ENCODE measurements at regions not wholly inside any gene's neighbourhood (a gene's known extent, or its start where the extent isn't known, plus 50 kb on each side); places are given as distances from the start of the nearest gene placed in this dataset.

DNA sequence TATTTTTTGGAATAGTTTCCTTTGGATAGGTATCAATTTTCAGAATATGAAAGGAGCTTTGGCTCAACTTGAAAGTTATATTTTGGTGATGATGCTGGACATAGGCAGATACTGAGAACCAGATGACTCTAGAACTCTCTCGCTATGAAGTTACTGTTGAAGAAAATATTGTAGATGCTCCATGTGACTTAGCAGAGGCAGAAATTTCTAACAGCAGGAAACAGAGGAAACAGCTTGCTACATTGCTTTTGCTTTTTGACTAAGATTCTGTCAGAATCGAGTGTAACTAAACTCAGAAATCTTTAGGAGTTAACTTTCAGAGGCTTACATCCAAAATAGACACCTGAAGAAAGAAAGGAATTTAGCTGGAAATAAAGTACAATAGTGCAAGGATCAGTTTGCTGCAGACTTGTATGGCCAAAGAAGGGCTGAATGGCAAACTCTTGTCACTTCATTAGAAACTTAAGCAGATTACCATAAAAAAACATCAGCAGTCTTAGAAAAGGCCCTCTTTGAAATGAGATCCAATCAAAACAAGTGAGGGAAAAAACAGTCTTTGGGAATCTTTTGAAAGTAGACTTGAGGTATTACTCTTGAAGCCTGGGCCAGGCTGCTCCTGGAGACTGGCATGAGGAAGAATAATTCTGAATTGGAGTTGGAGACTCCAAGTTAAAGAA, 911.8 kb downstream of the FSCB start:
- Histone ChIP-seq H2BK12ac (ENCODE audit: low read length) (no peak overlapping the region), H3K23ac (ENCODE audit: low read length) (no peak overlapping the region), H3K79me1 (ENCODE audit: low read length) (no peaks in the 10 kb centered on the region), H3K27ac (ENCODE audit: low read depth, low read length) (no peak overlapping the region), H2AK5ac (ENCODE audit: low read length) (no peak overlapping the region), H3K4me1 (ENCODE audit: control insufficient read depth in 1 of 2, insufficient read depth in 2 of 2, low read length in 2 of 2) (no peaks in the 10 kb centered on the region), H2AFZ (ENCODE audit: insufficient read depth, low read length, poor library complexity) (no peak overlapping the region), H3K4me3 (ENCODE audit: low read depth, low read length) (no peak overlapping the region), H3K79me2 (ENCODE audit: control insufficient read depth, insufficient read depth, low read length, poor library complexity) (no peaks in the 10 kb centered on the region), H3K18ac (ENCODE audit: low read length) (no peak overlapping the region), H3K9me3 (ENCODE audit: insufficient read depth, low read depth, low read length) (no peaks in the 10 kb centered on the region), H2BK5ac (ENCODE audit: low read depth, low read length, poor library complexity) (no peak overlapping the region), H3K9ac (ENCODE audit: low read length) (no peak overlapping the region), H3K4ac (ENCODE audit: low read depth, low read length) (no peak overlapping the region), H4K12ac (ENCODE audit: low read depth, low read length) (no peak overlapping the region), H2BK120ac (ENCODE audit: insufficient read depth, low read length, poor library complexity) (no peak overlapping the region), H3K27me3 (ENCODE audit: insufficient read depth, low read length) (no peaks in the 10 kb centered on the region), H3K14ac (ENCODE audit: low read length) (no peak overlapping the region), H4K8ac (ENCODE audit: low read depth, low read length) (no peak overlapping the region), H3K36me3 (ENCODE audit: control insufficient read depth in 1 of 2, insufficient read depth in 2 of 2, low read length in 2 of 2) (no peaks in the 10 kb centered on the region), H4K91ac (ENCODE audit: low read depth, low read length) (no peak overlapping the region), H3K4me2 (ENCODE audit: low read length) (no peak overlapping the region)
- no peak for DNase-seq
- WGBS (ENCODE audit: extremely low coverage, insufficient coverage, insufficient read length): no CpG with 5 or more reads among the region's 2 CpGs

DNA sequence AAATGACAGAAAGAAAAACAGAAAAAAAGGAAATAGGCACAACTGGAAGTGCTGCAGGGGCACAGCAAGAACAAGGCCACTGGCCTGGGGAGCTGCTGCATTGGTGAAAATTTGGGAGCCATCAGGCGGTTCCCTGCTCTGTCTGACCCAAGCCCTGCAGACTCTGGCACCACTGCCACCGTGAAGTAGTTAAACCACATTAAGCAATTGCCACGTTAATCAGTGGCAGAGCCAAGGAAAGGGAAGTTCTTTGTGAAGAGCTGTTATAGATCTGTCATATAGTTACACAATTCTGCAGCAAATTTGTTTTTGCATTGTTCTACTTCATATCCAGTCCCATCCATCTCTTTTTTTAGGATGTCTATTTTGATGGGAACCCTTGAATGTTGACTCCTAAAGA, 915.3 kb downstream of the FSCB start:
- no peaks in the 10 kb centered on the region for H3K36me3 ChIP-seq (ENCODE audit: control insufficient read depth in 1 of 2, insufficient read depth in 2 of 2, low read length in 2 of 2)
- no peak overlapping the region for H3K9ac ChIP-seq (ENCODE audit: low read length)
- H3K79me1 ChIP-seq (ENCODE audit: low read length): no peaks in the 10 kb centered on the region
- no peak overlapping the region for H3K23ac ChIP-seq (ENCODE audit: low read length)
- H3K4me3 ChIP-seq (ENCODE audit: low read depth, low read length): no peak overlapping the region
- no peak overlapping the region for H3K14ac ChIP-seq (ENCODE audit: low read length)
- no peak overlapping the region for H4K91ac ChIP-seq (ENCODE audit: low read depth, low read length)
- no peak overlapping the region for H2AK5ac ChIP-seq (ENCODE audit: low read length)
- no peak overlapping the region for H3K27ac ChIP-seq (ENCODE audit: low read depth, low read length)
- H3K27me3 ChIP-seq (ENCODE audit: insufficient read depth, low read length): no peaks in the 10 kb centered on the region
- H3K18ac ChIP-seq (ENCODE audit: low read length): no peak overlapping the region
- no peaks in the 10 kb centered on the region for H3K9me3 ChIP-seq (ENCODE audit: insufficient read depth, low read depth, low read length)
- no peaks in the 10 kb centered on the region for H3K4me1 ChIP-seq (ENCODE audit: control insufficient read depth in 1 of 2, insufficient read depth in 2 of 2, low read length in 2 of 2)
- no peaks in the 10 kb centered on the region for H3K79me2 ChIP-seq (ENCODE audit: control insufficient read depth, insufficient read depth, low read length, poor library complexity)
- no peak for DNase-seq
- WGBS (ENCODE audit: extremely low coverage, insufficient coverage, insufficient read length): no CpG with 5 or more reads among the region's 3 CpGs
- no peak overlapping the region for H2BK5ac ChIP-seq (ENCODE audit: low read depth, low read length, poor library complexity)
- H4K8ac ChIP-seq (ENCODE audit: low read depth, low read length): no peak overlapping the region
- no peak overlapping the region for H2AFZ ChIP-seq (ENCODE audit: insufficient read depth, low read length, poor library complexity)
- no peak overlapping the region for H2BK120ac ChIP-seq (ENCODE audit: insufficient read depth, low read length, poor library complexity)
- H3K4me2 ChIP-seq (ENCODE audit: low read length): no peak overlapping the region
- no peak overlapping the region for H2BK12ac ChIP-seq (ENCODE audit: low read length)
- no peak overlapping the region for H4K12ac ChIP-seq (ENCODE audit: low read depth, low read length)
- no peak overlapping the region for H3K4ac ChIP-seq (ENCODE audit: low read depth, low read length)

DNA sequence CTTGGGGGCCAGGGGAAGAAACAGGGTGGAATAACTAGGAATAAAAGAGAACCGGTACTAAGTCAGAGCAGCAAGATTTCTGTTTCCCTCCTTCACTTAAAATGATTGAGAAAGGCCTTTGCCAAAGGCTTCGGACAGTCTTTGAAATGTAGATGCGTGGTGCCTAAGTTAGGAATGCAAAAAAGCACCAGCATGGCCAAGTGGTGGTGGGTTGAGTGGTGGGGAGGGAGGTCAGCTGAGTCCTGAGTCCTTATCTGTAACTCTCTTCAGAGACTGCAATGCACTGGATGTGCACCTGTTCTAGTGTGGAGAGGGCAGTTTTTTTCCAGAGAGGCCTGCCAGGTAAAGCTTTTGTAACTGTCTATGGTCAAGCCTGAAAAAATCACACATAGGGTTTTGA, 919.9 kb downstream of the FSCB start:
- no peak for DNase-seq
- Histone ChIP-seq H4K91ac (ENCODE audit: low read depth, low read length) (no peak overlapping the region), H4K12ac (ENCODE audit: low read depth, low read length) (no peak overlapping the region), H3K9ac (ENCODE audit: low read length) (no peak overlapping the region), H3K9me3 (ENCODE audit: insufficient read depth, low read depth, low read length) (no peaks in the 10 kb centered on the region), H3K4ac (ENCODE audit: low read depth, low read length) (no peak overlapping the region), H3K27ac (ENCODE audit: low read depth, low read length) (no peak overlapping the region), H3K14ac (ENCODE audit: low read length) (no peak overlapping the region), H3K4me1 (ENCODE audit: control insufficient read depth in 1 of 2, insufficient read depth in 2 of 2, low read length in 2 of 2) (no peaks in the 10 kb centered on the region), H3K79me2 (ENCODE audit: control insufficient read depth, insufficient read depth, low read length, poor library complexity) (no peaks in the 10 kb centered on the region), H3K36me3 (ENCODE audit: control insufficient read depth in 1 of 2, insufficient read depth in 2 of 2, low read length in 2 of 2) (no peaks in the 10 kb centered on the region), H3K79me1 (ENCODE audit: low read length) (no peaks in the 10 kb centered on the region), H2BK120ac (ENCODE audit: insufficient read depth, low read length, poor library complexity) (no peak overlapping the region), H3K18ac (ENCODE audit: low read length) (no peak overlapping the region), H3K4me3 (ENCODE audit: low read depth, low read length) (no peak overlapping the region), H2BK12ac (ENCODE audit: low read length) (no peak overlapping the region), H3K27me3 (ENCODE audit: insufficient read depth, low read length) (no peaks in the 10 kb centered on the region), H2AK5ac (ENCODE audit: low read length) (no peak overlapping the region), H2AFZ (ENCODE audit: insufficient read depth, low read length, poor library complexity) (no peak overlapping the region), H3K4me2 (ENCODE audit: low read length) (no peak overlapping the region), H4K8ac (ENCODE audit: low read depth, low read length) (no peak overlapping the region), H2BK5ac (ENCODE audit: low read depth, low read length, poor library complexity) (no peak overlapping the region), H3K23ac (ENCODE audit: low read length) (no peak overlapping the region)
- WGBS (ENCODE audit: extremely low coverage, insufficient coverage, insufficient read length): no CpG with 5 or more reads among the region's 3 CpGs

DNA sequence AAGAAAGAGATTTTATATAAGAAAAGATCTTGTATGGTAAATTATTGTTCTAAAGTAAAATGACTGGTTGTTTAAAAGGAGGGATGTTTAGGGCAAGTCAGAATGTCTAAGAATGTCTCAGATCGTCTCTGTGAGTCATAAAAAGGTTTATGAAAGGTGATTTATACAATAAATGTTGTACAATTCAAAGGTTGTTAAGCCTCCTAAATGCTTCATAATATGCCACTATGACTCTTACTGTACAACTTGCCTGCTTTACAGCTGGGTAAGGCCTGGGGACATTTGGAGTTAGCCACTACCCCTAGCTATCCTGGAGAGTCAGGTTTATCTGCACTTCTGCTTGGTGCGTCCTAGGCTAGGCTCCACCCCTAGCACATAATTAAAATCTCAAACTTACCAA, 927.4 kb downstream of the FSCB start:
- H3K79me2 ChIP-seq (ENCODE audit: control insufficient read depth, insufficient read depth, low read length, poor library complexity): no peaks in the 10 kb centered on the region
- H4K12ac ChIP-seq (ENCODE audit: low read depth, low read length): no peak overlapping the region
- H3K27ac ChIP-seq (ENCODE audit: low read depth, low read length): no peak overlapping the region
- no peaks in the 10 kb centered on the region for H3K79me1 ChIP-seq (ENCODE audit: low read length)
- no peak overlapping the region for H4K8ac ChIP-seq (ENCODE audit: low read depth, low read length)
- no peaks in the 10 kb centered on the region for H3K27me3 ChIP-seq (ENCODE audit: insufficient read depth, low read length)
- no peak overlapping the region for H2AFZ ChIP-seq (ENCODE audit: insufficient read depth, low read length, poor library complexity)
- no peak overlapping the region for H4K91ac ChIP-seq (ENCODE audit: low read depth, low read length)
- H3K9ac ChIP-seq (ENCODE audit: low read length): no peak overlapping the region
- H3K23ac ChIP-seq (ENCODE audit: low read length): no peak overlapping the region
- H3K18ac ChIP-seq (ENCODE audit: low read length): no peak overlapping the region
- H3K36me3 ChIP-seq (ENCODE audit: control insufficient read depth in 1 of 2, insufficient read depth in 2 of 2, low read length in 2 of 2): no peaks in the 10 kb centered on the region
- H3K9me3 ChIP-seq (ENCODE audit: insufficient read depth, low read depth, low read length): no peaks in the 10 kb centered on the region
- H2BK12ac ChIP-seq (ENCODE audit: low read length): no peak overlapping the region
- no peak overlapping the region for H3K4me3 ChIP-seq (ENCODE audit: low read depth, low read length)
- H2BK120ac ChIP-seq (ENCODE audit: insufficient read depth, low read length, poor library complexity): no peak overlapping the region
- no peak overlapping the region for H3K14ac ChIP-seq (ENCODE audit: low read length)
- no peak overlapping the region for H3K4me2 ChIP-seq (ENCODE audit: low read length)
- no CpG with 5 or more reads among the region's 2 CpGs for WGBS (ENCODE audit: extremely low coverage, insufficient coverage, insufficient read length)
- no peak for DNase-seq
- H2BK5ac ChIP-seq (ENCODE audit: low read depth, low read length, poor library complexity): no peak overlapping the region
- no peak overlapping the region for H2AK5ac ChIP-seq (ENCODE audit: low read length)
- H3K4ac ChIP-seq (ENCODE audit: low read depth, low read length): no peak overlapping the region
- no peaks in the 10 kb centered on the region for H3K4me1 ChIP-seq (ENCODE audit: control insufficient read depth in 1 of 2, insufficient read depth in 2 of 2, low read length in 2 of 2)
